ENCODE measurements at regions not wholly inside any gene's neighbourhood (a gene's known extent, or its start where the extent isn't known, plus 50 kb on each side); places are given as distances from the start of the nearest gene placed in this dataset.

DNA sequence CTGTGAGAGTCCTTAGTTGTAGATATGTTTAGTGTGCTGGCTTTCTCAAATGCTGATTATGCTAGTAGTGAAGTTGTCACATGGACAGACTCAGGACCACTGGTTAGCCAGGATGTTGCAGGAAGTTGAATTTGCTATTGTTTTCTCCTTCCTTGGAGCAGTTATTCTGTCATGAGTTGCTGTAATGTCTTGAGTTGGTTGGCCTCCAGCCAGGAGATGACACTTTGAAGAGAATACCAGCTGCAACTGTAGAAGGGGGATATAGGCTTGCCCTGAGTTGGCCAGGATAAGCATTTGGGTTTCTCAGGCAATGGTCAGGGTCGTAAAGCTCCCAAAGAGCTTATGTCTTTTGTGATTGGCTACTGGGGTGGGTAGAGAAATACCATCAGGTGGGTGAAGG lies 206.7 kb downstream of the ZNF621 start:
- Histone ChIP-seq H3K79me2 (no peaks in the 10 kb centered on the region), H2AFZ (no peak overlapping the region), H3K9me3 (ENCODE audit: low read depth) (no peaks in the 10 kb centered on the region), H3K9me2 (replicated peaks; ENCODE audit: insufficient read depth) (no peaks in the 10 kb centered on the region), H3K4me1 (ENCODE audit: insufficient read depth) (no peaks in the 10 kb centered on the region), H3K27me3 (no peaks in the 10 kb centered on the region), H3K36me3 (replicated peaks; ENCODE audit: insufficient read depth, low read depth) (no peaks in the 10 kb centered on the region), H3K4me3 (no peak overlapping the region), H4K20me1 (ENCODE audit: insufficient read depth, poor library complexity, severe bottlenecking) (no peaks in the 10 kb centered on the region), H3K27ac (no peak overlapping the region), H3K4me2 (no peak overlapping the region)
- WGBS (ENCODE audit: low lambda C conversion rate, missing lambda C conversion rate): 76% methylated on average over 1 of the region's 1 CpG
- TF ChIP-seq, protein P1, sequence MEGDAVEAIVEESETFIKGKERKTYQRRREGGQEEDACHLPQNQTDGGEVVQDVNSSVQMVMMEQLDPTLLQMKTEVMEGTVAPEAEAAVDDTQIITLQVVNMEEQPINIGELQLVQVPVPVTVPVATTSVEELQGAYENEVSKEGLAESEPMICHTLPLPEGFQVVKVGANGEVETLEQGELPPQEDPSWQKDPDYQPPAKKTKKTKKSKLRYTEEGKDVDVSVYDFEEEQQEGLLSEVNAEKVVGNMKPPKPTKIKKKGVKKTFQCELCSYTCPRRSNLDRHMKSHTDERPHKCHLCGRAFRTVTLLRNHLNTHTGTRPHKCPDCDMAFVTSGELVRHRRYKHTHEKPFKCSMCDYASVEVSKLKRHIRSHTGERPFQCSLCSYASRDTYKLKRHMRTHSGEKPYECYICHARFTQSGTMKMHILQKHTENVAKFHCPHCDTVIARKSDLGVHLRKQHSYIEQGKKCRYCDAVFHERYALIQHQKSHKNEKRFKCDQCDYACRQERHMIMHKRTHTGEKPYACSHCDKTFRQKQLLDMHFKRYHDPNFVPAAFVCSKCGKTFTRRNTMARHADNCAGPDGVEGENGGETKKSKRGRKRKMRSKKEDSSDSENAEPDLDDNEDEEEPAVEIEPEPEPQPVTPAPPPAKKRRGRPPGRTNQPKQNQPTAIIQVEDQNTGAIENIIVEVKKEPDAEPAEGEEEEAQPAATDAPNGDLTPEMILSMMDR (IDR thresholded peaks at IDR 0.05; ENCODE audit: poor library complexity): no peak
- TF ChIP-seq EZH2phosphoT487 (IDR thresholded peaks at IDR 0.05; ENCODE audit: low read depth, severe bottlenecking, unreplicated experiment): no peak
- no peak for TF ChIP-seq EZH2 (IDR thresholded peaks at IDR 0.05; ENCODE audit: borderline replicate concordance)
- no peak for DNase-seq (ENCODE audit: low spot score)

DNA sequence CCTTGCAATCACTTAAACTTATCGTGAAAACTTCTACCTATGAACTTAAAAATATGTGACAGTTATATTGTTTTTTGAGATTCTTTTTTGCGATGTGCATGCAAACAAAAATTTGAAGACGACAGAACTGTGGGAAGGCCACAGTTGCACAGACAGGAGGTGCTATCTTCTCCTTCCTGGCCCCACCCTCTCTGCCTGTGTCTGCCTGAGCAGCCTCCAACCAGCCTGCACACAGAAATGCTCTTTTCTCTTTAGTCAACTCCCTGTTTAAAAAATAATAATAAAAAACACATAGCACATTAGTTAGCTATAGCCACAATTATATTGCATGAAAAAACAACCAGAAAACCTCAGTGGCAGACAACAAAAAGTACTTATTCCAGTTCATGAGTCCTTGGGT lies 212.2 kb downstream of the ZNF621 start:
- no peak overlapping the region for H3K4me3 ChIP-seq
- WGBS (ENCODE audit: low lambda C conversion rate, missing lambda C conversion rate): 78% methylated on average over 3 of the region's 3 CpGs

GRCh38 chr3:40737343-40737742 lies 212.6 kb downstream of the ZNF621 start:
- H3K27ac ChIP-seq: no peak overlapping the region
- TF ChIP-seq, protein P1 (IDR thresholded peaks at IDR 0.05; ENCODE audit: poor library complexity): no peak
- TF ChIP-seq EZH2phosphoT487 (IDR thresholded peaks at IDR 0.05; ENCODE audit: low read depth, severe bottlenecking, unreplicated experiment) (no peak), EZH2 (IDR thresholded peaks at IDR 0.05; ENCODE audit: borderline replicate concordance) (no peak)
- no peaks in the 10 kb centered on the region for H4K20me1 ChIP-seq (ENCODE audit: insufficient read depth, poor library complexity, severe bottlenecking)
- 84% methylated on average over 3 of the region's 3 CpGs for WGBS (ENCODE audit: low lambda C conversion rate, missing lambda C conversion rate)
- no peaks in the 10 kb centered on the region for H3K36me3 ChIP-seq (replicated peaks; ENCODE audit: insufficient read depth, low read depth)
- H3K9me3 ChIP-seq (ENCODE audit: low read depth): no peaks in the 10 kb centered on the region
- H3K79me2 ChIP-seq: no peaks in the 10 kb centered on the region
- H3K9me2 ChIP-seq (replicated peaks; ENCODE audit: insufficient read depth): no peaks in the 10 kb centered on the region
- DNase-seq (ENCODE audit: low spot score): no peak
- no peak overlapping the region for H2AFZ ChIP-seq
- no peaks in the 10 kb centered on the region for H3K27me3 ChIP-seq
- H3K4me2 ChIP-seq: no peak overlapping the region
- no peak overlapping the region for H3K4me3 ChIP-seq
- peaks cover 5% of the 10 kb centered on the region for H3K4me1 ChIP-seq (ENCODE audit: insufficient read depth)

More for the DNA sequence above, 212.2 kb downstream of the ZNF621 start:
- Histone ChIP-seq H3K36me3 (replicated peaks; ENCODE audit: insufficient read depth, low read depth) (no peaks in the 10 kb centered on the region), H3K27me3 (no peaks in the 10 kb centered on the region), H3K79me2 (no peaks in the 10 kb centered on the region), H4K20me1 (ENCODE audit: insufficient read depth, poor library complexity, severe bottlenecking) (no peaks in the 10 kb centered on the region), H3K27ac (no peak overlapping the region), H3K9me3 (ENCODE audit: low read depth) (no peaks in the 10 kb centered on the region), H3K4me2 (no peak overlapping the region), H2AFZ (no peak overlapping the region), H3K4me1 (ENCODE audit: insufficient read depth) (peaks cover 1% of the 10 kb centered on the region), H3K9me2 (replicated peaks; ENCODE audit: insufficient read depth) (no peaks in the 10 kb centered on the region)
- TF ChIP-seq EZH2phosphoT487 (IDR thresholded peaks at IDR 0.05; ENCODE audit: low read depth, severe bottlenecking, unreplicated experiment) (no peak), EZH2 (IDR thresholded peaks at IDR 0.05; ENCODE audit: borderline replicate concordance) (no peak)
- TF ChIP-seq, protein P1 (IDR thresholded peaks at IDR 0.05; ENCODE audit: poor library complexity): no peak
- DNase-seq (ENCODE audit: low spot score): no peak

GRCh38 chr3:40739971-40740370 lies 215.2 kb downstream of the ZNF621 start:
- Histone ChIP-seq H3K36me3 (replicated peaks; ENCODE audit: insufficient read depth, low read depth) (no peaks in the 10 kb centered on the region), H2AFZ (no peak overlapping the region)
- WGBS (ENCODE audit: low lambda C conversion rate, missing lambda C conversion rate): 67% methylated on average over 1 of the region's 1 CpG

More at GRCh38 chr3:40739971-40740370, 215.2 kb downstream of the ZNF621 start:
- no peak overlapping the region for H3K4me2 ChIP-seq
- no peak overlapping the region for H3K4me3 ChIP-seq
- no peaks in the 10 kb centered on the region for H3K9me3 ChIP-seq (ENCODE audit: low read depth)
- no peaks in the 10 kb centered on the region for H4K20me1 ChIP-seq (ENCODE audit: insufficient read depth, poor library complexity, severe bottlenecking)
- peaks cover 7% of the 10 kb centered on the region for H3K4me1 ChIP-seq (ENCODE audit: insufficient read depth)
- no peak overlapping the region for H3K27ac ChIP-seq
- no peaks in the 10 kb centered on the region for H3K27me3 ChIP-seq
- no peak for TF ChIP-seq EZH2phosphoT487 (IDR thresholded peaks at IDR 0.05; ENCODE audit: low read depth, severe bottlenecking, unreplicated experiment)
- H3K9me2 ChIP-seq (replicated peaks; ENCODE audit: insufficient read depth): no peaks in the 10 kb centered on the region
- H3K79me2 ChIP-seq: no peaks in the 10 kb centered on the region
- DNase-seq (ENCODE audit: low spot score): no peak

All from hepatocyte (in vitro differentiated cells).